Epithelial cell of proximal tubule (primary cell): ENCODE measurements at regions not wholly inside any gene's neighbourhood (a gene's known extent, or its start where the extent isn't known, plus 50 kb on each side); places are given as distances from the start of the nearest gene placed in this dataset.

Source experiments
- DNase-seq: peaks from one replicate; pipeline ENCODE4 v3.0.0-alpha.2; 2011; ENCODE audit warnings: low read depth
- H3K4me3 ChIP-seq: 2 replicates; pipeline ENCODE4 v1.5.1; 2011; ENCODE audit warnings: low read depth, mild to moderate bottlenecking, low read length
- TF ChIP-seq, protein P1 (sequence below): conservative IDR thresholded peaks from 2 replicates; pipeline ENCODE4 v1.5.1; 2012; ENCODE audit warnings: low read depth, mild to moderate bottlenecking, low read length

DNA sequence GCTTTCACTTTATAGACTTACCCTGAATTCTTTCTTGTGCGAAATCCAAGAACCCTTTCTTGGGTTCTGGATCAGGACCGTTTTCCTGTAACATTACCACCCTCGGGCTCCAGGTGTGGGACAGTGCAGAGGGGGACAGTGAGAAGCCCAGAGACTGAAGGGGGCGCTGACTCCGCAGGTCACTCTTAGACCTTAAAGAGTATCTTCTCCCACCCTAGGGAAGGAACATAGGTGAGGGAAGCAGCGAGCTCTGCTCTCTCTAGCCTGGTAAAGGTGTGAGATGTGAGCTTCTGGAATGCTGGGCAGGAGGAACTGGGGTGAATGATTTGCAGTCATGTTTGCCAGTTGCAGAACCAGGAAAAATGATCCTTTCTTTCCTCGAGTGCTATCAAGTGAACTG is 80.8 kb upstream of the ZNF507 start:
- DNase-seq, result no peak
- TF ChIP-seq, protein P1, sequence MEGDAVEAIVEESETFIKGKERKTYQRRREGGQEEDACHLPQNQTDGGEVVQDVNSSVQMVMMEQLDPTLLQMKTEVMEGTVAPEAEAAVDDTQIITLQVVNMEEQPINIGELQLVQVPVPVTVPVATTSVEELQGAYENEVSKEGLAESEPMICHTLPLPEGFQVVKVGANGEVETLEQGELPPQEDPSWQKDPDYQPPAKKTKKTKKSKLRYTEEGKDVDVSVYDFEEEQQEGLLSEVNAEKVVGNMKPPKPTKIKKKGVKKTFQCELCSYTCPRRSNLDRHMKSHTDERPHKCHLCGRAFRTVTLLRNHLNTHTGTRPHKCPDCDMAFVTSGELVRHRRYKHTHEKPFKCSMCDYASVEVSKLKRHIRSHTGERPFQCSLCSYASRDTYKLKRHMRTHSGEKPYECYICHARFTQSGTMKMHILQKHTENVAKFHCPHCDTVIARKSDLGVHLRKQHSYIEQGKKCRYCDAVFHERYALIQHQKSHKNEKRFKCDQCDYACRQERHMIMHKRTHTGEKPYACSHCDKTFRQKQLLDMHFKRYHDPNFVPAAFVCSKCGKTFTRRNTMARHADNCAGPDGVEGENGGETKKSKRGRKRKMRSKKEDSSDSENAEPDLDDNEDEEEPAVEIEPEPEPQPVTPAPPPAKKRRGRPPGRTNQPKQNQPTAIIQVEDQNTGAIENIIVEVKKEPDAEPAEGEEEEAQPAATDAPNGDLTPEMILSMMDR, result no peak
- H3K4me3 ChIP-seq, result no peak overlapping the region

DNA sequence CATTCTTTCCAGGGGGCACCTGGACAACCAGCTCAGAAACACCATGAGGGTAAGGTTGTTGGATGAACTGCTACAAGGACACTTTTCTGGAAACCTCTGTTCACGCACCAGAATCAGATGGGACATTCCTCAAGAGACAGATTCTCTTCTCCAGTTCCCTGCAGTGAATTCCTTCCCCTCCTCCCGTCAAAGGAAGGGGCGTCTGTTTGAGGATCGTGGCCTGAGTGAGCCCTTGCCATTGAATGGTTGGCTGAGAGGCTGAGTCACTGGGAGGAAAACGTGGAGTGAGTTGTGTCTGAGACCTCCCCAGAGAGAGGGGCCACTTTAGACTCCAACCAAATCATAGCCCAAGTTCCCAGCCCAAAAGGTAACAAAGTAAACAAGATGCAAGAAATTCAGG is 79.4 kb upstream of the ZNF507 start:
- TF ChIP-seq, protein P1, result no peak
- no peak overlapping the region for H3K4me3 ChIP-seq
- no peak for DNase-seq

DNA sequence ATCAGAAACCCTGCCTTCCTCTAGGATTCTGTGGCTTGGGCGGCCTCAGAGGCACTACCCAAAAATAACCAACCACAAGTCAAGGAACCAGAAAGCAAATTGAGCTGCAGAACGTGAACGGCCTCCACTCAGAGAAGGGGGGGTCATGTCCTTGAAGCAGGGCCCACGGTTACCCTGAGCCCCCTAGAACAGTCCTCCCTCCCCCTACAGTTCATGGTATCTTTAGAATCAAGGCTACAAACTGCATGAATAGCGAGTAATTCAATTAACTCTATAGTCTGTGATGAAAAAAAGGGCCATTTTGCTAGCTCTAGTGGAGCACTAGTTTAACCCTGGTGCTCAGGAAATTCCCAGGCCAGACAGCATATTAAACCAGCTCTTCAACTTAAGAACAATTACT is 79.0 kb upstream of the ZNF507 start:
- H3K4me3 ChIP-seq, result no peak overlapping the region
- DNase-seq, result no peak
- TF ChIP-seq, protein P1, result no peak

DNA sequence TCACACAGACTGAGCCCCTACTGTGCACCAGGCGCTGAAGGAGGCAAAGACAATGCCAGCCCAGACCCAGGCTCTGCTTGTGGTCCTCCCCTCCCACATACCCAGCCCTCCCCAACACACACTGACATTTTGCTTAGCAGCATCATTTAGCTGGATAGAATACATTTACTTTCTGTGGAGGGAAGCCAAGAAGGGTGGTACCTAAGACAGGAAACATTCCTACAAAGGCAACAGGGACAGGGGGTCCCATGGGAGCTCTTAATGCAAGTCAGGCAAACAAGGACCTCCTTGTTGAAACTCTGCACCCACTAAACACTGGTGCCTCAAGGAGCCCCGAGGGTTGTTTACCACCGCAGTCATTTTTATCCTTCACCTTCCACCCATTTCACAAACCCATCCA is 77.0 kb upstream of the ZNF507 start:
- DNase-seq, result no peak
- no peak overlapping the region for H3K4me3 ChIP-seq
- TF ChIP-seq, protein P1, result no peak

DNA sequence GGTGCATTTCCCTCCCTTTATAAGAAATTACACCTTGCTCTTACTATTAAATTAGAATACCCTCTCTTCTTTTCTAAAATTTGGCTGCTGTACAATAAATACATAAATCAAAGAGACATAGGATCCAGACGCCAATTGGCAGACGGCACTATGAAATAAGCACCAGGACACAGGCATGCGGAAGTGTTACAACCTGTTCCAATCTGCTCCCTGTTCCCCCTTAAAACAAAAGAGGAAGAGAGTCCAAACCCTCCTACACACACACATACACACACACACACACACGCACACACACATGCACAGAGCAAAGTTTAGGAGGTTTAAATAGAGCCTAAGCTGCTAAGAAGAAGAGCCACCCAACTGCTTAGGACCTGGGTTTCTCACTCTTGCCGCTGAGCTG is 75.6 kb upstream of the ZNF507 start:
- no peak for DNase-seq

DNA sequence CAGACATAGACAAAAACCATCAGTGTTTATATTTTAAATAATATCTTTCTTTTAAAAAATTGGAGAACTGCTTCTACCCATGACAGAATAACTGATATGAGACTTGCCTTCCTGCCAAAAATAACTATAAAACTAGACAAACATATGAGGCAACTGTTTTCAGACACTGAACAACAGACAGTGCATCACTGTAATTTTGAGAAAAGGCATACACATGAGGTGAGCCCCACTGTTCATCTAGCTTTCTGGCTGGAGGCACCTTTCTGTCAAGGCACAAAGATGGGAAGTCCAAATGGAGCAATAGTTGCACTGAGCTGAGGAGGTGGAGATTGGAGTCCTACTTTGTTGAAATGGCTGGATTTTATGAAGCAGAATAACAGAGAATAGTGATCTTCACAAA is 71.9 kb upstream of the ZNF507 start:
- no peak overlapping the region for H3K4me3 ChIP-seq
- DNase-seq, result no peak
- TF ChIP-seq, protein P1, result no peak

More for the DNA sequence above, 75.6 kb upstream of the ZNF507 start:
- H3K4me3 ChIP-seq, result no peak overlapping the region
- TF ChIP-seq, protein P1, result no peak

DNA sequence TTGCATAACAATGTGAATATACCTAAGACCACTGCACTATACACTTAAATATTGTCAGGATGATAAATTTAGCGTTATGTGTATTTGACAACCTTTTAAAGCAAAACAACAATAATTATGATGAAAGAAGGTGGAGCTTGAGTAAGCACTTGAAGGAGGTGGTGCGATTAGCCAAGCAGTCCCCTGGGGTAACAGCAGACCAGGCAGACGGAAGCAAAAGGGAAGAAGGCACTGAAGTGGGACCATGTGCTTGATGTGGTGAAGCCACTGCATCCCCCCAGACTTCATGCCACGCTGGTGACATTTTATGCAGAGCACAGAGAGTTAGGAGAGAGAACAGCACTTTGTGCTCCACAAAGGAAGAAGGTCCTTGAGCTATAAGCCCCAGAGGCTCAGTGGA is 58.3 kb upstream of the ZNF507 start:
- no peak overlapping the region for H3K4me3 ChIP-seq
- TF ChIP-seq, protein P1, result no peak
- no peak for DNase-seq
